HCT116 (cell line): ENCODE measurements at regions not wholly inside any gene's neighbourhood (a gene's known extent, or its start where the extent isn't known, plus 50 kb on each side); places are given as distances from the start of the nearest gene placed in this dataset.

Experiments
- ATAC-seq: fragments of 200-7000 bp; cut with Tn5 transposase; 2 replicates; pipeline ENCODE4 v1.9.1; 2020; ENCODE audit warnings: mild to moderate bottlenecking, moderate library complexity
- BruUV-seq: library from RNA; stranded (reverse); fragments of 400-500 nt; replicated peaks from 2 replicates; lab custom pipeline; 2021; lab: Mats Ljungman, UMichigan
- CTCF ChIA-PET: fragments of 300-600 bp; sonication (Branson Sonifier 250); formaldehyde crosslinking; loops from one replicate; lab custom pipeline; 2021; ENCODE audit warnings: antibody characterized with exemption; lab: Charles Lee
- POLR2A ChIA-PET: fragments of 300-600, 350-600 bp; sonication (Branson Sonifier 250); formaldehyde crosslinking; loops from one replicate; lab custom pipeline; 2021; ENCODE audit warnings: antibody characterized with exemption; lab: Charles Lee
- RAD21 ChIA-PET, 2 experiments: fragments of 300-600 bp; sonication (Branson Sonifier 250); formaldehyde crosslinking; loops; one replicate each; lab custom pipeline; 2023; ENCODE audit warnings: low total read pairs in 2 of 2; ENCODE audit not compliant: uncharacterized antibody in 2 of 2, unreplicated experiment in 2 of 2, low non-redundant PET in 1 of 2; lab: Charles Lee
- DNase-seq: peaks from one replicate; pipeline ENCODE4 v3.0.0-alpha.2; 2010; ENCODE audit warnings: low read depth, low spot score
- H2AFZ ChIP-seq: fragments of 200-600 bp; shearing (Covaris generic), sonication (generic); 2 replicates; pipeline ENCODE4 v1.6.1; 2017; ENCODE audit warnings: low read depth, mixed run types, mixed read lengths, antibody characterized with exemption, low read length; ENCODE audit not compliant: poor library complexity, severe bottlenecking
- H3K27ac ChIP-seq: 2 replicates; pipeline ENCODE4 v1.5.1; 2012; ENCODE audit warnings: low read depth, low read length
- H3K27me3 ChIP-seq: fragments of 200-600 bp; sonication (generic); 2 replicates; pipeline ENCODE4 v1.6.1; 2016; ENCODE audit warnings: mixed run types, low read length, mixed read lengths; ENCODE audit not compliant: insufficient read depth
- H3K36me3 ChIP-seq, 2 experiments: fragments of 200-500 bp in 1 of 2; fragments of 200-600 bp in 1 of 2; sonication (Bioruptor generic) in 1 of 2; sonication (generic) in 1 of 2; 2 replicates each; pipeline versions ENCODE4 v1.5.1 to v1.6.1; 2014 to 2016; ENCODE audit warnings: low read length in 2 of 2, inconsistent platforms in 1 of 2, mixed read lengths in 1 of 2, mixed run types in 1 of 2; ENCODE audit not compliant: insufficient read depth in 2 of 2, control insufficient read depth in 1 of 2
- H3K4me1 ChIP-seq, 2 experiments: fragments of 200-600 bp in 1 of 2; sonication (generic) in 1 of 2; 2 replicates each; pipeline versions ENCODE4 v1.5.1 to v1.6.1; 2012 to 2017; ENCODE audit warnings: low read length in 2 of 2, inconsistent platforms in 1 of 2, mild to moderate bottlenecking in 1 of 2, mixed read lengths in 1 of 2, mixed run types in 1 of 2, moderate library complexity in 1 of 2; ENCODE audit not compliant: insufficient read depth in 2 of 2, control insufficient read depth in 1 of 2
- H3K4me2 ChIP-seq: fragments of 200-600 bp; sonication (generic); 2 replicates; pipeline ENCODE4 v1.6.1; 2017; ENCODE audit warnings: mixed run types, low read length, mixed read lengths
- H3K4me3 ChIP-seq, 2 experiments: fragments of 200-600 bp in 1 of 2; sonication (generic) in 1 of 2; replicated peaks in 1 of 2; 2 replicates each; pipeline ENCODE4 v1.5.1; 2011 to 2016; ENCODE audit warnings: low read length in 2 of 2, control low read depth in 1 of 2, low read depth in 1 of 2, mild to moderate bottlenecking in 1 of 2, mixed read lengths in 1 of 2, mixed run types in 1 of 2
- H3K79me2 ChIP-seq: fragments of 200-600 bp; sonication (generic); 2 replicates; pipeline ENCODE4 v1.6.1; 2017; ENCODE audit warnings: mild to moderate bottlenecking, mixed run types, low read length, moderate library complexity, mixed read lengths; ENCODE audit not compliant: insufficient read depth
- H3K9ac ChIP-seq: fragments of 200-600 bp; sonication (generic); 2 replicates; pipeline ENCODE4 v1.6.1; 2016; ENCODE audit warnings: low read length, mixed read lengths
- H3K9me2 ChIP-seq: fragments of 200-600 bp; sonication (generic), shearing (Covaris generic); 2 replicates; pipeline ENCODE4 v1.6.1; 2017; ENCODE audit warnings: mixed run types, mild to moderate bottlenecking, moderate library complexity; ENCODE audit not compliant: insufficient read depth
- H3K9me3 ChIP-seq, 2 experiments: fragments of 200-500 bp in 1 of 2; fragments of 200-600 bp in 1 of 2; sonication (Bioruptor generic) in 1 of 2; sonication (generic) in 1 of 2; 2 replicates each; pipeline ENCODE4 v1.6.1; 2014 to 2017; ENCODE audit warnings: low read length in 2 of 2, mixed read lengths in 2 of 2, inconsistent platforms in 1 of 2, low read depth in 1 of 2, mild to moderate bottlenecking in 1 of 2, mixed run types in 1 of 2, moderate library complexity in 1 of 2; ENCODE audit not compliant: control insufficient read depth in 1 of 2, insufficient read depth in 1 of 2
- H4K20me1 ChIP-seq: fragments of 200-600 bp; sonication (generic), shearing (Covaris generic); 2 replicates; pipeline ENCODE4 v1.6.1; 2017; ENCODE audit warnings: mixed run types, mild to moderate bottlenecking, moderate library complexity; ENCODE audit not compliant: insufficient read depth
- CBX3 ChIP-seq: IDR thresholded peaks from 2 replicates; pipeline ENCODE4 v1.6.1; 2012; ENCODE audit warnings: low read depth
- CEBPB ChIP-seq: IDR thresholded peaks from 2 replicates; pipeline ENCODE4 v1.6.1; 2012; ENCODE audit warnings: low read depth
- EGR1 ChIP-seq: IDR thresholded peaks from 2 replicates; pipeline ENCODE4 v1.6.1; 2012; ENCODE audit warnings: low read depth
- ELF1 ChIP-seq: IDR thresholded peaks from 2 replicates; pipeline ENCODE4 v1.6.1; 2012; ENCODE audit warnings: low read depth, borderline replicate concordance
- EZH2 ChIP-seq: fragments of 200-600 bp; sonication (generic); IDR thresholded peaks from 2 replicates; pipeline ENCODE4 v1.6.1; 2017; ENCODE audit warnings: antibody characterized with exemption, mixed run types
- EZH2phosphoT487 ChIP-seq: fragments of 200-600 bp; IDR thresholded peaks from 2 replicates; pipeline ENCODE4 v1.6.1; 2018; ENCODE audit warnings: antibody characterized with exemption, borderline replicate concordance
- FOSL1 ChIP-seq: IDR thresholded peaks from 2 replicates; pipeline ENCODE4 v1.6.1; 2012; ENCODE audit warnings: low read depth
- JUND ChIP-seq: IDR thresholded peaks from 2 replicates; pipeline ENCODE4 v1.6.1; 2012
- RAD21 ChIP-seq: IDR thresholded peaks from 2 replicates; pipeline ENCODE4 v1.6.1; 2012; ENCODE audit warnings: low read depth, mild to moderate bottlenecking
- SIN3A ChIP-seq: IDR thresholded peaks from 2 replicates; pipeline ENCODE4 v1.6.1; 2012; ENCODE audit warnings: low read depth
- SP1 ChIP-seq: IDR thresholded peaks from 2 replicates; pipeline ENCODE4 v1.6.1; 2012; ENCODE audit warnings: low read depth
- SRF ChIP-seq: IDR thresholded peaks from 2 replicates; pipeline ENCODE4 v1.6.1; 2012; ENCODE audit warnings: low read depth
- TCF7L2 ChIP-seq: IDR thresholded peaks from 2 replicates; pipeline ENCODE4 v1.7.0; 2011; ENCODE audit warnings: borderline replicate concordance, inconsistent platforms; ENCODE audit not compliant: insufficient read depth, insufficient read length; ENCODE audit errors: extremely low read depth
- YY1 ChIP-seq: IDR thresholded peaks from 2 replicates; pipeline ENCODE4 v1.6.1; 2011; ENCODE audit warnings: low read length, low read depth, moderate library complexity, mild to moderate bottlenecking; ENCODE audit not compliant: insufficient replicate concordance; ENCODE audit errors: extremely low read depth
- ZFX ChIP-seq: fragments of 450-650 bp; IDR thresholded peaks from 2 replicates; pipeline ENCODE4 v1.6.1; 2017
- ZNF274 ChIP-seq: fragments of 200-500 bp; sonication (Bioruptor generic); IDR thresholded peaks from 2 replicates; pipeline ENCODE4 v1.6.1; 2014; ENCODE audit warnings: mild to moderate bottlenecking, low read depth, low read length, inconsistent platforms
- intact Hi-C: fragments of 100-400 bp; cut with micrococcal nuclease; formaldehyde crosslinking; loops from 2 replicates; pipeline ENCODE4 v1.10.0; 2022
- TF ChIP-seq, protein P1 (sequence below): IDR thresholded peaks from 2 replicates; pipeline ENCODE4 v1.6.1; 2012
- TF ChIP-seq, protein P2 (sequence below): IDR thresholded peaks from 2 replicates; pipeline ENCODE4 v1.6.1; 2012

DNA sequence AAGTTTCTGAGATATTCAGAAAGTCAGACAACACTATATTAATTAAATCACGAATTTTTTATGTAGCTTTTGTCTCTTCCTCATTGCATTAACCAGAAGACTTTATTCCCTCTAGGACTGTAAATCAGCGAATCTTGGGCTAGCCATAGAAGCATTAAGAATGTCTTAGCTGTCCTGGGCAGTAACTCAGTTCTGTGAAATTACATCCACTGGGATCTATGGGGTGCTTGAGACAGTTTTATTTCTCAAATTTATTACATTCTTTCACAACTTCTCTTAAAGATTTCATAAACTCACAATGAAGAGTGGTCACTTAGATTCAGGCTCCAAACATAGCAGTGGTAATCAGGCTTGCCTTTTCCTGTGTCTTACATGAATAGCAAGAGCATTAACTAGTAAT is 1153.4 kb downstream of the CDH8 start:
- ATAC-seq (no peak), DNase-seq (no peak)
- H2AFZ ChIP-seq = no peak overlapping the region
- POLR2A ChIA-PET = no interaction called here
- H3K27ac ChIP-seq = no peak overlapping the region
- no peaks in the 10 kb centered on the region for H3K4me1 ChIP-seq
- H3K9me3 ChIP-seq = peaks cover 16 to 19% of the 10 kb centered on the region in 2 experiments; a peak in 3 of 4 replicates
- no TSS peak for BruUV-seq
- H3K79me2 ChIP-seq = no peaks in the 10 kb centered on the region
- H3K36me3 ChIP-seq = no peaks in the 10 kb centered on the region
- H3K9ac ChIP-seq = no peak overlapping the region
- no peaks in the 10 kb centered on the region for H3K9me2 ChIP-seq
- H4K20me1 ChIP-seq = no peaks in the 10 kb centered on the region
- CTCF ChIA-PET = no interaction called here
- no peak overlapping the region for H3K4me2 ChIP-seq
- no peak overlapping the region for H3K4me3 ChIP-seq
- no peaks in the 10 kb centered on the region for H3K27me3 ChIP-seq
- intact Hi-C loops = no loop called here
- no peak for TF ChIP-seq EZH2
- no peak for TF ChIP-seq ZNF274
- no peak for TF ChIP-seq RAD21
- RAD21 ChIA-PET = no interaction called here

DNA sequence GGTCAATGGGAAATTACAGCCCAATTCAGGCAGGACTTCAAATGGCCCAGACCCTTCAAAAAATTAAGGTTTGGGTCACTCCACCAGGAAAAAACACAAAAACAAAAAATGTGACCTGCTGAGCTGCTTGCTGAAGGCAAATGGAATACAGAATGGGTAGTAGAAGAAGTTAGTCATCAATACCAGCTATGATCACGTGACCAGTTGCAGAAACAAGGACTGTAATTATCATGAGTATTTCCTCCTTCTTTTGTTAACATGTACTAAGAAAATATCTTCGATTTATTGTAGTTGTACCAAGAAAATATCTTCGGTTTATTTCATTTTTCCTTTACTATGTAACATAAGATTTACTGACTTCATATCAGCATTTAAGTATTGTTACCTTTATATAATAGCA is 1183.6 kb downstream of the CDH8 start:
- no peak for TF ChIP-seq EZH2
- TF ChIP-seq YY1 = no peak
- TF ChIP-seq EGR1 = no peak
- TF ChIP-seq, protein P1, sequence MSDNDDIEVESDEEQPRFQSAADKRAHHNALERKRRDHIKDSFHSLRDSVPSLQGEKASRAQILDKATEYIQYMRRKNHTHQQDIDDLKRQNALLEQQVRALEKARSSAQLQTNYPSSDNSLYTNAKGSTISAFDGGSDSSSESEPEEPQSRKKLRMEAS = no peak
- TF ChIP-seq, protein P2, sequence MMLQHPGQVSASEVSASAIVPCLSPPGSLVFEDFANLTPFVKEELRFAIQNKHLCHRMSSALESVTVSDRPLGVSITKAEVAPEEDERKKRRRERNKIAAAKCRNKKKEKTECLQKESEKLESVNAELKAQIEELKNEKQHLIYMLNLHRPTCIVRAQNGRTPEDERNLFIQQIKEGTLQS = no peak
- no peak for TF ChIP-seq TCF7L2
- no peak for TF ChIP-seq SIN3A
- no peak for TF ChIP-seq RAD21
- TF ChIP-seq ELF1 = no peak
- no peak for TF ChIP-seq FOSL1
- TF ChIP-seq CBX3 = no peak
- TF ChIP-seq ZNF274 = no peak
- TF ChIP-seq JUND = no peak
- TF ChIP-seq CEBPB = no peak
- no peak for TF ChIP-seq EZH2phosphoT487
- no peak for TF ChIP-seq SRF
- no peak for TF ChIP-seq ZFX
- TF ChIP-seq SP1 = no peak
- intact Hi-C loops = no loop called here
- Histone ChIP-seq H3K27me3 (no peaks in the 10 kb centered on the region), H3K4me2 (no peak overlapping the region), H3K27ac (no peak overlapping the region), H3K9me2 (no peaks in the 10 kb centered on the region), H3K36me3 (no peaks in the 10 kb centered on the region), H4K20me1 (no peaks in the 10 kb centered on the region), H3K4me3 (no peak overlapping the region), H3K4me1 (no peaks in the 10 kb centered on the region), H2AFZ (no peak overlapping the region), H3K9ac (no peak overlapping the region), H3K9me3 (peaks cover 0 to 22% of the 10 kb centered on the region in 2 experiments; a peak in 2 of 4 replicates), H3K79me2 (no peaks in the 10 kb centered on the region)
- ChIA-PET CTCF (no interaction called here), RAD21 (no interaction called here), POLR2A (no interaction called here)
- ATAC-seq (no peak), DNase-seq (no peak)
- no TSS peak for BruUV-seq
